ENCODE measurements at regions not wholly inside any gene's neighbourhood (a gene's known extent, or its start where the extent isn't known, plus 50 kb on each side); places are given as distances from the start of the nearest gene placed in this dataset.
"Not testable (repeated sequence)": the region's sequence is repeated elsewhere in the genome, so short reads cannot be mapped to it uniquely, and the experiment has no call there.

GRCh38 chr1:238998577-238998976 lies 387.8 kb upstream of the CHRM3 start:
- DNase-seq (ENCODE audit: low read depth), result no peak

DNA sequence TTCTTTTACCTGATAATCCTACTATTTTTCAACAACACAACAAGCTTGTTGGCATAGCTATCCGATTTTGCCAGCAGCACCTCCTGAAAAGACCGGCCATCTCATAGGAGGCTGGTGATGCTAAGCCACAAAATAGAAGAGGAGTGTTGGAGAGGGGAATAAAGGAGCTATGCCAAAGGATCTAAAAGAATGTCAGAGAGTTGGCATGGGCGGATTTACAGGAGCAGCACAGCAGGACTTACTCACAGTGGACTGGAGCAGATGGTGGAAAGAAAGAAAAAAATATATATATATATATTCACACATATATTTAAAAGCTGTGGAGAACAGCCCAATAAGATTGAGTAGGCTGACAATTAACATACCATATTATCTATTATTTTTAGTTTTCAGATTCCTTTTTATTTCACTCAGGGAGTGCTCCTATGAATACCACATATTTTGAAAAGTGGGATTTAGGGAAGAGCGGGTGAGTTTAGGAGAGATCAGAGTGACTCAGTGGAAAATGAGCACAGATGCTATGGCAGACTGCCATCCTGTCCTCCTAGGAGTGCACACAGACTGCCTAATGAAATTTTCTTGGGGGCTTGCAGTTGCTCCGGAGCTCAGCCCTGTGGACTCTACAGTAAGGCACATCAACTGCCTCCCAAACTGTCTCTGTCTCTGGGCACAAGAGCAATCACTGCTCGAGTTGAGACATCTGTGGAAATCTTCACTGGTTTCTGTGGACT lies 394.4 kb upstream of the CHRM3 start:
- no peak for DNase-seq (ENCODE audit: low read depth)

- DNase-seq (ENCODE audit: low read depth), result no peak
These were observed 401.1 kb upstream of the CHRM3 start for GRCh38 chr1:238985312-238985711.

GRCh38 chr1:238982736-238983135 lies 403.6 kb upstream of the CHRM3 start:
- no peak for DNase-seq (ENCODE audit: low read depth)

GRCh38 chr1:238981317-238981933 lies 404.9 kb upstream of the CHRM3 start:
- DNase-seq (ENCODE audit: low read depth), result no peak

DNA sequence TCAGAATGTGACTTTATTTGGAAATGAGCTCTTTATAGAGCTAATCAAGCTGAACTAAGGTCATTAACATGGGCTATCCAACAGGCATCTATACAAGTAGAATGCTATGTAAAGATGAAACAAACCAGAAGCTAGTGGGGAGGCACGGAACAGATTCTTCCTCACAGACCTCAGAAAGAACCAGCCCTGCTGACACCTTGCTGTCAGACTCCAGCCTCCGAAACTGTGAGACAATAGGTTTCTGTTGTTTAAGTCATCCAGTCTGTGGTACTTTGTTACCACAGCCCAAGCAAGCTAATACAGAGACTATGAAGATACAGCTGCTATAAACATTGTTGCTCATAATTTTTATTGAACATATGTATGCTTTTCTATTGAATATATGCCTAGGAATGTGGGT lies 406.3 kb upstream of the CHRM3 start:
- no peak for DNase-seq (ENCODE audit: low read depth)

GRCh38 chr1:238964631-238965030 lies 421.7 kb upstream of the CHRM3 start:
- DNase-seq (ENCODE audit: low read depth), result no peak

GRCh38 chr1:238962941-238963340 lies 423.4 kb upstream of the CHRM3 start:
- DNase-seq (ENCODE audit: low read depth), result no peak

DNA sequence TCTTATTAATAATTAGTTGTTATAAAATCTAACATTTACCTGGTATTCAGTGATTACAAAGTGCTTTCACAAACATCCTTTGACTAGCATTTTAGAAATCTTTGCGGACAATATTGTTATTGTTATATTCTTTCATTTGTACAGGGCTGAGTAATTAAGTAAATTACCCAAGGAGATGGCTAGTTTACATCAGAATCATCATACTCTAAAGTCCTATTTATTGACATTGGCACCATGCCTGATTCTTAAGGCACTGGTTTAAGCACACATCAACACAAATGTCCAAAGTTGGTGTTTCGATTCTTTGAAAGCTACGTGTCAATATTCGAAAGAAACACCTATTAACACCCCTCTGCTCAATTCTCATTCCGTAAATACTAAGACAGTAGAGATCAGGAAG lies 424.6 kb upstream of the CHRM3 start:
- DNase-seq (ENCODE audit: low read depth), result no peak

- no peak for DNase-seq (ENCODE audit: low read depth)
These were observed 426.3 kb upstream of the CHRM3 start for GRCh38 chr1:238960071-238960470.

DNA sequence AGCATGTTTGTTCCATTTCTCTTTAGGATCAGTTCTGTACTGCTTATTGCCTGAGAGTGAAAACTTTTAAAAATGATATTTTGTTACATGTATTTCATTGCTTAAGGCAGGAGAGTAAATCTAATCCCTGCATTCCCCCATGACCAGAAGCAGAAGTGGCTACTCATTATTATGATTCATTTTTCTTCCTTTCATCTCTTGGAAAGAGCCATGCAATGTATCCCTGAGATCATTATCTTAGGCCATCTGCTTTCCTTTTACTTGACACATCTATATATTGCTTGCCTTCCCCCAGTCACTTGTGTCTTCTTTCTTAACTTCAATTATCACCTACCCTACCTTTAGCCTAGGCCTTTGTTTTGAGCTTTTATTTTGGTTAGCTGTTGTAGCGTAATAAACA lies 430.4 kb upstream of the CHRM3 start:
- DNase-seq (ENCODE audit: low read depth), result no peak

- no peak for DNase-seq (ENCODE audit: low read depth)
These were observed 431.5 kb upstream of the CHRM3 start for GRCh38 chr1:238954865-238955264.

DNA sequence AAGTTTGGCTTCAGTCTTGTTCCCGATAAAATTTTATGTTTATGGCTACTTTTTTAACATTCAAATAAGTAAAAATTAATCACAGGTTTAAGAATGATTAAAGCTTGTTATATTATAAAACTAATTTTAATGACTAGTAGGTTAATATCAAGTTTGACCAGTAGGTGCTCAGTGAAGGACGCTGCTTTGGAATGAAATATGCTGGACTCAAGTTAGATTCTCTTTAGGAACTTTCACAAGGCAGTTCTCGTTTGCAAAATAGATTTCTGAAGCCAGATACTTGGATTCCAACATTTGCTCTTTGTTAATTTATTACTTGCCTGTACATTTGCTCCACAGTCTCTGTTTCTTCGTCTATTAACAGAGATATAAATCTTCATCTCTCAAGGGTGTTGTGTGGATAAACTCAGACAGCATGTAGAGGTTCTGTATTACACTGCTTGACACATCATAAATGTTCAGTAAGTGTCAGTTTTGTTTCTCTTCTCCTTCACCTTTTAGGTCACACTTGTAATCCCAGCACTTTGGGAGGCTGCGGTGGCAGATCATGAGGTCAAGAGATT lies 432.8 kb upstream of the CHRM3 start:
- DNase-seq (ENCODE audit: low read depth), result no peak

DNA sequence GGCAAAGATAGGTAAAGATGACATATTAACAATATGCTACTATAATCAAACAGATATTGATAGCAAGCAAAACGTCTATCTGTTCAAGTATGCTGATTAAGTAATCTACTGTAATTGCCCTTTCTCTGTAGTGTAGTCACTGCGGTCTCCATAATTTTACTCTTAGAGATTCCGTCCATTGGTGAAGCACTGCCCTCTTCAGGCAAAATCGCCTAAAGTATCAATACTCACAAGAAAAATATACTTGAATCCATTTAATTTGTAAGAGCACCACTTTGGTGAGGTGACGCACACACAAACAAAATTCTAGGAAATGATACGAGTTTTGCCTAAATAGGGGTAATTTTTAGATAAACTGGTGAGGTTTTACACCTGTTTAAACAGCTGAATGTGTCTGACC lies 434.6 kb upstream of the CHRM3 start:
- DNase-seq (ENCODE audit: low read depth), result no peak

GRCh38 chr1:238950784-238951183 lies 435.6 kb upstream of the CHRM3 start:
- DNase-seq (ENCODE audit: low read depth), result no peak

GRCh38 chr1:238950017-238950416 lies 436.4 kb upstream of the CHRM3 start:
- no peak for DNase-seq (ENCODE audit: low read depth)

GRCh38 chr1:238944028-238944427 lies 442.3 kb upstream of the CHRM3 start:
- no peak for DNase-seq (ENCODE audit: low read depth)

- DNase-seq (ENCODE audit: low read depth), result no peak
These were observed 458.5 kb upstream of the CHRM3 start for GRCh38 chr1:238927899-238928298.

DNA sequence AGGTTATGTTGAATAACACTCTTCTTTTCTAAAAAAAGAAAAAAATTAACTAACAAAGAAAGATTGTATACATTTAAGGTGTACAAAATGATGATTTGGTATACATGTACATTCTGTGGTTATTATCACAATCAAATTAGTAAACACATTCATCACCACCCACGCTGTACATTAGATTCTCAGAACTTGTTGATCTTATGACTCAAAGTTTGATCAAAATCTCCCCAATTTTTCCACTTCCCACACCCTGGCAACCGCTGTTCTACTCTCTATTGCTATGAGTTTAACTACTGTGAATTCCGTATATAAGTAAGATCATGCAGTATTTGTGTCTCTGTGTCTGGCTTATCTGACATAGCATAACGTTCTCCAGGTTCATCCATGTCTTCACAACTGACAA lies 469.5 kb upstream of the CHRM3 start:
- DNase-seq (ENCODE audit: low read depth), result no peak

- DNase-seq (ENCODE audit: low read depth), result no peak
These were observed 472.0 kb upstream of the CHRM3 start for GRCh38 chr1:238914346-238914745.

GRCh38 chr1:238913210-238913609 lies 473.2 kb upstream of the CHRM3 start:
- no peak for DNase-seq (ENCODE audit: low read depth)

GRCh38 chr1:238912148-238912547 lies 474.2 kb upstream of the CHRM3 start:
- no peak for DNase-seq (ENCODE audit: low read depth)

GRCh38 chr1:238902752-238903151 lies 483.6 kb upstream of the CHRM3 start:
- not testable (repeated sequence) for DNase-seq (ENCODE audit: low read depth)

All from activated T-cell treated with anti-CD3 and anti-CD28 coated beads for 24 hours (primary cell).